H9 (cell line): ENCODE measurements at regions not wholly inside any gene's neighbourhood (a gene's known extent, or its start where the extent isn't known, plus 50 kb on each side); places are given as distances from the start of the nearest gene placed in this dataset.

Experiments
- DNase-seq: peaks from one replicate; pipeline ENCODE4 v3.0.0-alpha.2; 2017
- H2AFZ ChIP-seq: one replicate; pipeline ENCODE4 v1.6.1; 2013; ENCODE audit warnings: mild to moderate bottlenecking, low read length, control low read depth, moderate library complexity
- H2AK5ac ChIP-seq: 2 replicates; pipeline ENCODE4 v1.6.1; 2013; ENCODE audit warnings: low read length, control low read depth, mixed read lengths; ENCODE audit not compliant: insufficient read length
- H2BK120ac ChIP-seq: one replicate; pipeline ENCODE4 v1.6.1; 2013; ENCODE audit warnings: low read depth, mild to moderate bottlenecking, low read length, control low read depth, inconsistent platforms; ENCODE audit not compliant: poor library complexity, severe bottlenecking
- H2BK12ac ChIP-seq: 2 replicates; pipeline ENCODE4 v1.6.1; 2013; ENCODE audit warnings: low read length, control low read depth, mixed read lengths, low read depth; ENCODE audit not compliant: insufficient read length
- H2BK15ac ChIP-seq: 2 replicates; pipeline ENCODE4 v1.6.1; 2013; ENCODE audit warnings: low read depth, low read length, control low read depth
- H2BK20ac ChIP-seq: one replicate; pipeline ENCODE4 v1.6.1; 2013; ENCODE audit warnings: low read depth, mild to moderate bottlenecking, low read length, control low read depth, inconsistent platforms; ENCODE audit not compliant: poor library complexity, severe bottlenecking
- H2BK5ac ChIP-seq: 2 replicates; pipeline ENCODE4 v1.6.1; 2013; ENCODE audit warnings: low read length, control low read depth, mixed read lengths; ENCODE audit not compliant: insufficient read length
- H3K14ac ChIP-seq: 2 replicates; pipeline ENCODE4 v1.6.1; 2013; ENCODE audit warnings: low read length, control low read depth; ENCODE audit not compliant: insufficient read depth
- H3K18ac ChIP-seq: 2 replicates; pipeline ENCODE4 v1.6.1; 2013; ENCODE audit warnings: low read depth, mild to moderate bottlenecking, mixed read lengths, low read length, control low read depth; ENCODE audit not compliant: insufficient read length
- H3K23ac ChIP-seq: 2 replicates; pipeline ENCODE4 v1.6.1; 2013; ENCODE audit warnings: low read length, control low read depth, mixed read lengths, low read depth; ENCODE audit not compliant: insufficient read length
- H3K23me2 ChIP-seq: 2 replicates; pipeline ENCODE4 v1.6.1; 2013; ENCODE audit warnings: low read depth, mild to moderate bottlenecking, mixed read lengths, low read length, control low read depth; ENCODE audit not compliant: insufficient read length, poor library complexity, severe bottlenecking
- H3K27ac ChIP-seq: 2 replicates; pipeline ENCODE4 v1.5.1; 2013; ENCODE audit warnings: low read length, control low read depth, mixed read lengths, low read depth; ENCODE audit not compliant: insufficient read length
- H3K27me3 ChIP-seq: 2 replicates; pipeline ENCODE4 v1.6.1; 2013; ENCODE audit warnings: low read length, control low read depth, inconsistent platforms; ENCODE audit not compliant: insufficient read depth
- H3K4ac ChIP-seq: 2 replicates; pipeline ENCODE4 v1.6.1; 2013; ENCODE audit warnings: low read depth, mild to moderate bottlenecking, control low read depth, inconsistent platforms, low read length, moderate library complexity
- H3K4me1 ChIP-seq: 2 replicates; pipeline ENCODE4 v1.6.1; 2013; ENCODE audit warnings: low read length, control low read depth, inconsistent platforms; ENCODE audit not compliant: insufficient read depth
- H3K4me2 ChIP-seq: 2 replicates; pipeline ENCODE4 v1.6.1; 2013; ENCODE audit warnings: low read length, control low read depth, mixed read lengths; ENCODE audit not compliant: insufficient read length, insufficient read depth
- H3K56ac ChIP-seq: 2 replicates; pipeline ENCODE4 v1.6.1; 2013; ENCODE audit warnings: low read depth, mild to moderate bottlenecking, mixed read lengths, low read length, control low read depth; ENCODE audit not compliant: insufficient read length
- H3K79me1 ChIP-seq: 2 replicates; pipeline ENCODE4 v1.6.1; 2013; ENCODE audit warnings: low read depth, mild to moderate bottlenecking, moderate library complexity, low read length, control low read depth, inconsistent platforms; ENCODE audit not compliant: insufficient read depth, poor library complexity, severe bottlenecking
- H3K79me2 ChIP-seq: 2 replicates; pipeline ENCODE4 v1.6.1; 2013; ENCODE audit warnings: low read length, control low read depth, inconsistent platforms; ENCODE audit not compliant: insufficient read depth
- H3K9ac ChIP-seq: 2 replicates; pipeline ENCODE4 v1.6.1; 2013; ENCODE audit warnings: low read length, control low read depth, mixed read lengths; ENCODE audit not compliant: insufficient read length; ENCODE audit errors: extremely low read depth
- H3K9me3 ChIP-seq: one replicate; pipeline ENCODE4 v1.6.1; 2013; ENCODE audit warnings: low read depth, low read length, inconsistent platforms; ENCODE audit not compliant: control insufficient read depth
- H3T11ph ChIP-seq: one replicate; pipeline ENCODE4 v1.6.1; 2013; ENCODE audit warnings: mild to moderate bottlenecking, low read length, control low read depth, inconsistent platforms
- H4K20me1 ChIP-seq: one replicate; pipeline ENCODE4 v1.6.1; 2013; ENCODE audit not compliant: control insufficient read depth, insufficient read length, insufficient read depth
- H4K5ac ChIP-seq: 2 replicates; pipeline ENCODE4 v1.6.1; 2013; ENCODE audit warnings: low read depth, mild to moderate bottlenecking, mixed read lengths, low read length, control low read depth; ENCODE audit not compliant: insufficient read length
- H4K8ac ChIP-seq: replicated peaks from 2 replicates; pipeline ENCODE4 v1.6.1; 2013; ENCODE audit warnings: low read length, control low read depth, mixed read lengths, low read depth; ENCODE audit not compliant: insufficient read length
- H4K91ac ChIP-seq: 2 replicates; pipeline ENCODE4 v1.6.1; 2013; ENCODE audit warnings: low read depth, mild to moderate bottlenecking, moderate library complexity, mixed read lengths, low read length, control low read depth; ENCODE audit not compliant: insufficient read length
- H3K27ac Mint-ChIP-seq, 3 experiments: 2 replicates in 2 of 3; 3 replicates in 1 of 3; pipeline ENCODE4 v1.8.0; 2020 to 2021; ENCODE audit warnings: mixed read lengths in 3 of 3, mild to moderate bottlenecking in 1 of 3, moderate library complexity in 1 of 3
- H3K27me3 Mint-ChIP-seq: 2 replicates; pipeline ENCODE4 v1.8.0; 2021; ENCODE audit warnings: low read depth, mild to moderate bottlenecking, moderate library complexity, mixed read lengths
- H3K36me3 Mint-ChIP-seq, 3 experiments: 2 replicates in 2 of 3; 3 replicates in 1 of 3; pipeline ENCODE4 v1.8.0; 2020 to 2021; ENCODE audit warnings: low read depth in 3 of 3, mixed read lengths in 3 of 3; ENCODE audit not compliant: insufficient read depth in 1 of 3
- H3K4me1 Mint-ChIP-seq, 2 experiments: 2 replicates each; pipeline ENCODE4 v1.8.0; 2020; ENCODE audit warnings: mixed read lengths in 2 of 2
- H3K4me3 Mint-ChIP-seq, 2 experiments: 2 replicates in 1 of 2; 3 replicates in 1 of 2; pipeline ENCODE4 v1.8.0; 2020 to 2021; ENCODE audit warnings: mild to moderate bottlenecking in 2 of 2, mixed read lengths in 2 of 2, moderate library complexity in 1 of 2
- H3K9me3 Mint-ChIP-seq, 2 experiments: 2 replicates in 1 of 2; 3 replicates in 1 of 2; pipeline ENCODE4 v1.8.0; 2020; ENCODE audit warnings: mild to moderate bottlenecking in 2 of 2, mixed read lengths in 2 of 2, moderate library complexity in 1 of 2
- CTCF ChIP-seq: fragments of 200-600 bp; sonication (generic); conservative IDR thresholded peaks from 3 replicates; pipeline ENCODE4 v1.8.0; 2021; ENCODE audit warnings: antibody characterized with exemption, mild to moderate bottlenecking
- WGBS: extraction: QIAGEN DNeasy Blood & Tissue Kit; methylation state at CpG from one replicate; pipeline ENCODE4 v1.1.7; 2013; ENCODE audit warnings: missing lambda C conversion rate, low lambda C conversion rate, mixed read lengths; ENCODE audit not compliant: insufficient read length; ENCODE audit errors: extremely low coverage; 5-methylcytosine and 5-hydroxymethylcytosine counted together

DNA sequence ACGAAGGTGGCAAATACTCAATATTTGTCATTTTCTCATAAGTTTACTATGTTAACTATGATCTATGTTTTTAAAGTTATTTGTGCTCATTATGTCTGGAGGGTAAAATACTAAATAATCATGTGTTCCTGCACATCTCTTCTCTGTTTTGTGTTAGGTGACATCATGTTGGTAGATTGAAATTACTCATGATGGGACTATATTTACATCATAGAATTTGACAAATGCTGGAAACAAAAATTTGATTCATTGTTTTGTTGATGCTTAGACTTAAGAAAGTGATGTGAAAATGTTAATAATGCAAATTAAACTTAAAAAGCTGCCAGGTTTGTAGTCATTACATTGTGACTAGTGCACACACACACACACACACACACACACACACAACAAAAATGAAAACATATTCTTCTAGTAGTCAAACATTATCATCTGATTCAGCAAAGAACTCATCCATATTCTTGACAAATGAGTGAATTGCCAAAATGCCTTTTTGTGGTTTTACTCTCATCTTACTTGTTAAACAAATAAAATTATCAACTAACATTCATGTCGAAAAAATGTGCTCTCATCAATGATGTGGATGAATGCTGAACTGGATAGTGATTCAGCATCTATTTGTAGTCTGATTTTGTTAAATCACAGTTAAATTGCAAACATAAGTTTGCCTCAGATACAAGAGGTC lies 870.7 kb downstream of the BRINP3 start:
- Histone ChIP-seq H3T11ph (no peak overlapping the region), H4K8ac (no peak overlapping the region), H2BK15ac (no peak overlapping the region), H3K27me3 (no peaks in the 10 kb centered on the region), H3K9ac (no peak overlapping the region), H4K20me1 (no peaks in the 10 kb centered on the region), H2AK5ac (no peak overlapping the region), H2AFZ (no peak overlapping the region), H3K27ac (no peak overlapping the region), H2BK12ac (no peak overlapping the region), H3K23ac (no peak overlapping the region), H3K56ac (no peak overlapping the region), H3K4me1 (no peaks in the 10 kb centered on the region), H3K18ac (no peak overlapping the region), H3K4ac (no peak overlapping the region), H3K79me2 (no peaks in the 10 kb centered on the region), H4K91ac (no peak overlapping the region), H2BK5ac (no peak overlapping the region), H3K23me2 (no peaks in the 10 kb centered on the region), H3K9me3 (no peaks in the 10 kb centered on the region), H3K14ac (no peak overlapping the region), H2BK120ac (no peak overlapping the region), H3K79me1 (no peaks in the 10 kb centered on the region), H2BK20ac (no peak overlapping the region), H4K5ac (no peak overlapping the region), H3K4me2 (no peak overlapping the region)
- H3K36me3 Mint-ChIP-seq = no peaks in the 10 kb centered on the region
- WGBS = no CpG with 5 or more reads among the region's 2 CpGs
- no peak for DNase-seq
- no peaks in the 10 kb centered on the region for H3K27me3 Mint-ChIP-seq
- peaks cover 4% of the 10 kb centered on the region in 2 experiments; a peak in 3 of 4 replicates for H3K4me1 Mint-ChIP-seq
- H3K4me3 Mint-ChIP-seq = no peak overlapping the region
- H3K9me3 Mint-ChIP-seq = no peaks in the 10 kb centered on the region
- TF ChIP-seq CTCF = no peak
- H3K27ac Mint-ChIP-seq = no peak overlapping the region
